Activated CD4-positive, alpha-beta T cell treated with anti-CD3 and anti-CD28 coated beads, Interleukin-2, amount 10 ng/mL, durations not matched to agents 24 days and 14 days (primary cell): ENCODE measurements at regions not wholly inside any gene's neighbourhood (a gene's known extent, or its start where the extent isn't known, plus 50 kb on each side); places are given as distances from the start of the nearest gene placed in this dataset.
"Not testable (repeated sequence)": the region's sequence is repeated elsewhere in the genome, so short reads cannot be mapped to it uniquely, and the experiment has no call there.

Experiments used
- DNase-seq: peaks from one replicate; pipeline ENCODE4 v3.0.0; 2022
- H3K27ac Mint-ChIP-seq: one replicate; pipeline ENCODE4 v1.8.0; 2022; ENCODE audit warnings: mild to moderate bottlenecking, mixed read lengths
- H3K27me3 Mint-ChIP-seq: one replicate; pipeline ENCODE4 v1.8.0; 2022; ENCODE audit warnings: mixed read lengths
- H3K36me3 Mint-ChIP-seq: one replicate; pipeline ENCODE4 v1.8.0; 2022; ENCODE audit warnings: low read depth, mild to moderate bottlenecking, mixed read lengths
- H3K4me1 Mint-ChIP-seq: one replicate; pipeline ENCODE4 v1.8.0; 2021; ENCODE audit warnings: mixed read lengths
- H3K4me3 Mint-ChIP-seq: one replicate; pipeline ENCODE4 v1.8.0; 2022; ENCODE audit warnings: mild to moderate bottlenecking, moderate library complexity, mixed read lengths
- H3K9me3 Mint-ChIP-seq: one replicate; pipeline ENCODE4 v1.8.0; 2021; ENCODE audit warnings: mixed read lengths
- intact Hi-C: fragments of 100-400 bp; cut with micrococcal nuclease; formaldehyde crosslinking; loops from one replicate; pipeline ENCODE4 v1.15.1; 2023

DNA sequence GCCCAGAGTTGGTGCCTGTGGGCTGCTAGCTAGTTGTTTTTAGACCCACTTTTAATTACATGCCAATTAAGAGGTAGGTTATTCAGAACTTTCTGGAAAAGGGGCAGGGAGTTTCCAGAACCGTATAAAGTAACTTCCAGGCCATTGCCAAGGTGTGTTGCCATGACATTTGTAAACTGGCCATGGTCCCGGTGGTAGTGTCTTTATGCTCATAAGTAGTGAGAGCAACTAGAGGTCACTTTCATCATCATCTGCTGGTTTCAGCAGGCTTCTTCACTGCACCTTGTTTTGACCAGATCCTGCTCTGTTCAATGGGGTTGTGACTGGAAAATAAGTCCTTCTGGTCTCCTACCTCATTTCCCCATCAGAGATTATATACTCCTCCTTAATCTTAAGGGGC, 207.0 kb downstream of the FAM72C start:
- H3K27me3 Mint-ChIP-seq, H3K9me3 Mint-ChIP-seq, H3K27ac Mint-ChIP-seq, intact Hi-C loops, H3K36me3 Mint-ChIP-seq, H3K4me3 Mint-ChIP-seq, H3K4me1 Mint-ChIP-seq: not testable (repeated sequence)
- peak; percentile 39 for DNase-seq

DNA sequence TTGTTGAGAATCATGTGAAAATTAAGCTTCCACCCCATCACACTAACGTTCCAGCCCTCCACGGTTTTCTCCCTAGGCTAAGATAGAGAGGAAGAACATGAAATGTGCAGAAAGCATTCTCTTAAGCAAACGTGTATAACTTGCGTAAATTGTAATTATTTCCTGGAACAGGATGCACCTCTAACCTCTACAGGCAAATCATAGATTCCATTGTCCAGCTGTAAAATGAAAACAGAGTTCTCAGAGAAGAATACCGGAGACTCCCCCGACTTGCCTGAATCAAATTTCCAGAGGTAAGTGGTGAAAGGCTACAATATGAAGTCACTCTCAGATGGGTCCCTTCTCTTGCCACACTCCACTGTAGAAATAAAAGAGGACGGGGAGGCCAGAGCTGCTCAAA, 211.4 kb downstream of the FAM72C start:
- H3K27me3 Mint-ChIP-seq, intact Hi-C loops, H3K9me3 Mint-ChIP-seq, H3K36me3 Mint-ChIP-seq, H3K27ac Mint-ChIP-seq, H3K4me1 Mint-ChIP-seq, H3K4me3 Mint-ChIP-seq: not testable (repeated sequence)
- DNase-seq = peak; percentile 23

DNA sequence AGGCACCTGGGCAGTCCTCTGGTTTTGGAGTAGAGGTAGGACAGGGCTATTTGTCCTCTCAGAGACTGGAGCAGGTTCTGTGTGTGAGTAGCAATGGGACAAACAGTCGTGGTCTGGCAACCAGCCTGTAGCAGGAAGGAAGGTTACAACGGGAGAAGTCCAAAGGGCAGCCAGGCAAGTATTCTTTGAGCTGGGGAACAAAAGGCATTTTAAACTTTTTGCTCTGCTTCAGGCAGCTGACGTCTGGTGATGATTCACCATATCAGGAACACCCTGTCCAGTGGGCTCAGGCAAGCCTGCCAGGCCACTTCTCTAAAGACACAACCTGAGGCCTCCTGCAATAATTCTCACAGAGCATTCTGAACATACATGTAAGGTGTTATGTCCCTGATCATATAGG, 215.8 kb downstream of the FAM72C start:
- H3K27me3 Mint-ChIP-seq, DNase-seq, H3K36me3 Mint-ChIP-seq, H3K9me3 Mint-ChIP-seq, intact Hi-C loops, H3K4me1 Mint-ChIP-seq, H3K27ac Mint-ChIP-seq, H3K4me3 Mint-ChIP-seq: not testable (repeated sequence)

- Mint-ChIP-seq H3K27ac (no peak overlapping the region), H3K4me3 (no peak overlapping the region), H3K4me1 (peaks cover 5% of the 10 kb centered on the region), H3K36me3 (no peaks in the 10 kb centered on the region), H3K9me3 (peaks cover 3% of the 10 kb centered on the region), H3K27me3 (no peaks in the 10 kb centered on the region)
- intact Hi-C loops = no loop called here
- no peak for DNase-seq
Measured at GRCh38 chr1:143748906-143749305, 222.9 kb downstream of the FAM72C start.

DNA sequence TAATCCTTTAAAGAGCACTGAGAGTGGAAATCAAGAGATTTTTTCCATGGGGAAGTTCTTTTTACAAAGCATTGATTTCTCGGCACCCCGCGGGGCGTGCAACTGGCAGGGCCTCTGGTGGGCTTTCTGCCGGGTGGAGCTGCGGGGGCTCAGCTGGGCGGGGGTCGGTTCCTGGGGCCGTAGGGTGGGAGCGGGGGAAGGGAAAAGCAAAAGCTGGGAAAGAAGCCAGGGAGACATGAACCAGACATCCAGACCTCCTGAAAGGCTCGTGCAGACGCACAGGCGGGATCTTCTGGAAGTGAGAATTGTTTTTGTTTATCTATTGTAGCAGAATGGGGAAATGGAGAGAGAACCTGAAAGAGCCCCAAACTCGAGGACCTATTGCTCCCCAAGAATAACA, 235.2 kb downstream of the FAM72C start:
- Mint-ChIP-seq H3K4me1 (no peaks in the 10 kb centered on the region), H3K36me3 (no peaks in the 10 kb centered on the region), H3K9me3 (no peaks in the 10 kb centered on the region), H3K27me3 (peaks cover 29% of the 10 kb centered on the region), H3K4me3 (no peak overlapping the region), H3K27ac (no peak overlapping the region)
- DNase-seq = no peak
- intact Hi-C loops = no loop called here

DNA sequence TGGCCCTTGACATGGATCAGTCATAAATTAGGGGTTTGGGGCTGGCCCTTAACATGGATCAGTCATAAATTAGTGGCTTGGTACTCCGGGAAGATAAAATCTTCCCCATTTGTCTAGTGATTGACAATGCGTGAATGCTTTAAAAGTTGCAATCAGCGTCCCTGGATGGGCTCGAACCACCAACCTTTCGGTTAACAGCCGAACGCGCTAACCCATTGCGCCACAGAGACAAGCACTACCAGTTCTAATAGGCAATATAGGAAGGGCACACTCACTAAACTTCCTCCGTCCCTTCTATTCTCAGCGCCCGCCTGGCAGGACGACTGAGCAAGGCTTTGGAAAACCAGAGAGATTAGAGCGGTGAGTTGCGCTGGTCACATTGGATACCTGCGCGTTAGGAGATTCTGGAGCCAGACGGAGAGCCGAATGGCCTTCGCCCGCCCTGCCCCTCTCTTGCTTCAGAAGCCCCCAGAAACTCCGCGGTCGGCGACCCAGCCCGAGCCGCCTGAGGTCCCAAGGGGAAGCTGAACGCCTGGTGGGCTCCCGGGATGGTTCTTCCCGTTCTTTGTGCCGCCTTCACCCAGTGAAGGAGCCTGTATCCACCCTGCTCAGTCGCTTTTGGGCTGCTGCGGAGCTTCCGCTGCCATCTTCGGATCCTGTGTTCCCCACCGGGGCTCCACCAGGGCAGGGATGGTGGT, 235.9 kb downstream of the FAM72C start:
- intact Hi-C loops = no loop called here
- no peaks in the 10 kb centered on the region for H3K4me1 Mint-ChIP-seq
- H3K27me3 Mint-ChIP-seq = peaks cover 32% of the 10 kb centered on the region
- H3K9me3 Mint-ChIP-seq = peaks cover 3% of the 10 kb centered on the region
- H3K27ac Mint-ChIP-seq = no peak overlapping the region
- H3K36me3 Mint-ChIP-seq = no peaks in the 10 kb centered on the region
- no peak overlapping the region for H3K4me3 Mint-ChIP-seq
- no peak for DNase-seq

GRCh38 chr1:143734261-143734660, 237.5 kb downstream of the FAM72C start:
- peaks cover 35% of the 10 kb centered on the region for H3K27me3 Mint-ChIP-seq
- H3K4me3 Mint-ChIP-seq, H3K27ac Mint-ChIP-seq, H3K9me3 Mint-ChIP-seq, DNase-seq, H3K36me3 Mint-ChIP-seq, intact Hi-C loops, H3K4me1 Mint-ChIP-seq: not testable (repeated sequence)

GRCh38 chr1:143730890-143731289, 240.9 kb downstream of the FAM72C start:
- intact Hi-C loops = not testable (repeated sequence)

GRCh38 chr1:143729449-143730111, 242.2 kb downstream of the FAM72C start:
- DNase-seq = peak; percentile 79

More at GRCh38 chr1:143730890-143731289, 240.9 kb downstream of the FAM72C start:
- not testable (repeated sequence) for H3K27ac Mint-ChIP-seq, DNase-seq, H3K4me1 Mint-ChIP-seq, H3K4me3 Mint-ChIP-seq, H3K36me3 Mint-ChIP-seq, H3K9me3 Mint-ChIP-seq
- H3K27me3 Mint-ChIP-seq = peaks cover 33% of the 10 kb centered on the region

GRCh38 chr1:143728802-143729448, 242.9 kb downstream of the FAM72C start:
- H3K27ac Mint-ChIP-seq, H3K9me3 Mint-ChIP-seq, intact Hi-C loops, H3K4me1 Mint-ChIP-seq, H3K36me3 Mint-ChIP-seq: not testable (repeated sequence)
- peak; percentile 64 for DNase-seq
- H3K4me3 Mint-ChIP-seq = peak overlapping the region; percentile 66
- peaks cover 24% of the 10 kb centered on the region for H3K27me3 Mint-ChIP-seq

More at GRCh38 chr1:143729449-143730111, 242.2 kb downstream of the FAM72C start:
- H3K9me3 Mint-ChIP-seq, H3K36me3 Mint-ChIP-seq, intact Hi-C loops, H3K4me1 Mint-ChIP-seq: not testable (repeated sequence)
- Mint-ChIP-seq H3K4me3 (peak overlapping the region; percentile 66), H3K27ac (peak overlapping the region; percentile 90), H3K27me3 (peaks cover 25% of the 10 kb centered on the region)

- H3K9me3 Mint-ChIP-seq = peaks cover 4% of the 10 kb centered on the region
- DNase-seq = no peak
- no peak overlapping the region for H3K27ac Mint-ChIP-seq
- peaks cover 20% of the 10 kb centered on the region for H3K27me3 Mint-ChIP-seq
- intact Hi-C loops = no loop called here
- no peaks in the 10 kb centered on the region for H3K36me3 Mint-ChIP-seq
- H3K4me1 Mint-ChIP-seq = no peaks in the 10 kb centered on the region
- H3K4me3 Mint-ChIP-seq = no peak overlapping the region
Measured at GRCh38 chr1:143727263-143727662, 244.5 kb downstream of the FAM72C start.

DNA sequence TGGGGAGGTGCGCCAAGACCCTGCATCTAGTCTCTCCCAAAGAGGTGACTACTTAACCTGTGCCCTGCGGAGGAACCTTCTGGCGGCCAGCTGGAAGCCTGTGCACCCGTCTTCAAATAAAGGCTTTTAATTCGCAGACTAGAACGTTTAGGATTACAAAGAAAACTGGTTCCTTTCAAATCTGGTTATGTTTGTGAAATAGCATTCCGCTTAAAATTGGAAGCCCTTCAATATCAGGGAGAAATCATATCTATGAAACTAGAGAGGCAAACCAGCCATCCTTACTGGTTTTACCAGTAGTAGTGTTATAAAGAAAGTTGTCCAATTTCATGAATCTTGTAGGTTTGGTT, 250.8 kb downstream of the FAM72C start:
- H3K9me3 Mint-ChIP-seq = no peaks in the 10 kb centered on the region
- H3K4me3 Mint-ChIP-seq = peak overlapping the region; percentile 62
- H3K4me1 Mint-ChIP-seq = peaks cover 7% of the 10 kb centered on the region
- no peaks in the 10 kb centered on the region for H3K36me3 Mint-ChIP-seq
- H3K27ac Mint-ChIP-seq = no peak overlapping the region
- no peak for DNase-seq
- intact Hi-C loops = no loop called here
- peaks cover 36% of the 10 kb centered on the region for H3K27me3 Mint-ChIP-seq

- H3K36me3 Mint-ChIP-seq = no peaks in the 10 kb centered on the region
- H3K27me3 Mint-ChIP-seq = peaks cover 36% of the 10 kb centered on the region
- intact Hi-C loops = no loop called here
- peak; percentile 58 for DNase-seq
- H3K4me3 Mint-ChIP-seq = peak overlapping the region; percentile 62
- H3K9me3 Mint-ChIP-seq = no peaks in the 10 kb centered on the region
- peak overlapping the region; percentile 51 for H3K27ac Mint-ChIP-seq
- H3K4me1 Mint-ChIP-seq = peaks cover 7% of the 10 kb centered on the region
Measured at GRCh38 chr1:143720087-143721023, 251.4 kb downstream of the FAM72C start.

DNA sequence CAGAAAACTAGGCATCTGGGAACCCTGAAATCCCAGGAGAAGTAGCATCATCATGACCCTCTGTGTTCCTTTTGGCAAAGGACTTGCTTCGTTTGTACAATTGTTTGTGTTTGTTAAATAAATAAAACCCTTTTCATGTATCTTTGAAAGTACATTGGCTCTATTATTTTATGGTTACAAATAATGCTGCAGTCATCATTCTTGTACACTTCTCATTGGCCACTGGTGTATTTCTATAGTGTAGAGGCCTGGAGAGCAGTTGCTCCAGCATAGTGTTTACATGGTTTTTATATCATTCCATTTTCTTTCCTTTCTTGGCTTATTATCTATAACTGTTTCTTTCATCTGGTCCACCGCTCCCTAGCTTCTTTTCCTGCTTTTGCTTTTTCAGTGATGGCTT, 253.3 kb downstream of the FAM72C start:
- Mint-ChIP-seq H3K27ac (no peak overlapping the region), H3K4me1 (peaks cover 7% of the 10 kb centered on the region)

More for the DNA sequence above, 253.3 kb downstream of the FAM72C start:
- H3K9me3 Mint-ChIP-seq = no peaks in the 10 kb centered on the region
- intact Hi-C loops = no loop called here
- no peak for DNase-seq
- no peak overlapping the region for H3K4me3 Mint-ChIP-seq
- H3K36me3 Mint-ChIP-seq = no peaks in the 10 kb centered on the region
- peaks cover 32% of the 10 kb centered on the region for H3K27me3 Mint-ChIP-seq
